ENCODE measurements at regions not wholly inside any gene's neighbourhood (a gene's known extent, or its start where the extent isn't known, plus 50 kb on each side); places are given as distances from the start of the nearest gene placed in this dataset.

GRCh38 chr16:86297866-86298757, 212.2 kb upstream of the FOXF1 start:
- Histone ChIP-seq H3K36me3 (no peaks in the 10 kb centered on the region), H3K27me3 (peaks cover 0 to 7% (median 0%) of the 10 kb centered on the region in 4 donors), H3K9me3 (no peaks in the 10 kb centered on the region), H3K4me3 (no peak overlapping the region), H3K27ac (no peak overlapping the region), H3K4me1 (no peaks in the 10 kb centered on the region)
- FAIRE-seq: no peak
- intact Hi-C loops (cut with DNase I): no loop called here
- ATAC-seq: peak; percentile 43 to 81 (median 60)
- DNase-seq: peak in 1 of 6 donors; percentile 23
- no peak for TF ChIP-seq CTCF (IDR thresholded peaks at IDR 0.05)
- WGBS, 2 donors: 34 to 40% methylated on average over 31 of the region's 31 CpGs

DNA sequence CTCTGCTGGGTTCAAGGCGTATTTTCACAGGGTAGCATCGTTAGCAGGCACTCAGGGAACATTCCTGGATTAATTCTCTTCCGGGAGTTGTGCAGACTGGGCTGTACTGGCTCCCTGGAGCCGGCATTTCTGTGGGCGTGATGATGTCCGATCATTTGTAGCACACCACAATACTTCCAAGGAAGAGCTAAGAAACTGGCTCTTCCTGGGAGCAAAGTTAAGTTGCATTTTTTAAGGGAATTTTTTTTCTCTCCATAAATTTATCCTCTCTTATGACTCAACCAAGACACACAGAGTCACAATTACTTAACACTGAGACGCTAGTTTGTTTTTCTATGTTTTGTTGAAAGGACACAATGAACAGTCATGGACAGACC, 211.6 kb upstream of the FOXF1 start:
- DNase-seq (no peak), ATAC-seq (peak in 2 of 4 donors; percentile 12 to 36), FAIRE-seq (no peak)
- H3K9me3 ChIP-seq: no peaks in the 10 kb centered on the region
- intact Hi-C loops (cut with DNase I): no loop called here
- TF ChIP-seq CTCF (IDR thresholded peaks at IDR 0.05): no peak
- H3K27me3 ChIP-seq: peaks cover 0 to 7% (median 0%) of the 10 kb centered on the region in 4 donors
- H3K27ac ChIP-seq: no peak overlapping the region
- no peak overlapping the region for H3K4me3 ChIP-seq
- H3K4me1 ChIP-seq: no peaks in the 10 kb centered on the region
- WGBS, 2 donors: 47 to 54% methylated on average over 7 of the region's 7 CpGs
- H3K36me3 ChIP-seq: no peaks in the 10 kb centered on the region

DNA sequence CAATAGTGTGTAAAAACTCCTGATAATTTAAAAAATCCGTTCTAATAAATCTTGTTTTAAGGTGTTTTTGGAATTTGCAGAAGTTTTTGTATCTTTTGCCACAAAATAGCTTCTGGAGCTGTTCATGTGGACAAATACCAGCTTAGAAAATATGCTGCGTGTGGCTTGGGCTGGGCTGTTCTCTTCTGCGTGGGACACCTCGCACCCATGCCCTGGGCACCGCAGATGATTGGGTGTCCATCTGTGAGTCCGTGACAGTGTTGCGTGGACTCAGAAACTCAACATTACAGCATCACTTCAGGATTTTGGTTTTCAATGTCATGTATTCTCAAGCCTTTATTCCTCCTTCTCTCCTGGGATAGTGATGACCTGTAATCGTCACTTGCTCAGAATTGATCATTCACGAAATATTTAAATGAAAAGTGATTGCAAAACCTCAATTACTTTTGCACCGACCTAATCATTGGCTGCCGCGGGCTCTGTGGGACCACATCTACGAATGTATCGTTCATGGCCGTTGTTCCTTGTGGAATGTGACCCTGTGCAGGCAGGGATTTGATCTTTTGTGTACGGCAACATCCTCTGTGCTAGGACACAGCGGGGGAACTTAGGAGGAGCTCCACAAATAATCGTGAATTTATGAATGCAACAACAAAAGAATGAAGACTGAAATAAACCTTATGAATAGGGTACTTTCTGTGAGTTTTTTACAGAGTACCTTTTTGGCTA, 210.3 kb upstream of the FOXF1 start:
- Histone ChIP-seq H3K36me3 (no peaks in the 10 kb centered on the region), H3K4me1 (no peaks in the 10 kb centered on the region), H3K27ac (no peak overlapping the region), H3K4me3 (no peak overlapping the region), H3K27me3 (peaks cover 0 to 7% (median 0%) of the 10 kb centered on the region in 4 donors), H3K9me3 (no peaks in the 10 kb centered on the region)
- FAIRE-seq: peak; percentile 5
- intact Hi-C loops (cut with DNase I): no loop called here
- no peak for ATAC-seq
- WGBS, 2 donors: 79 to 84% methylated on average over 18 of the region's 18 CpGs
- TF ChIP-seq CTCF (IDR thresholded peaks at IDR 0.05): no peak
- no peak for DNase-seq

GRCh38 chr16:86300746-86301481, 209.4 kb upstream of the FOXF1 start:
- no peak for ATAC-seq
- no peak for FAIRE-seq

More at GRCh38 chr16:86300746-86301481, 209.4 kb upstream of the FOXF1 start:
- TF ChIP-seq CTCF (IDR thresholded peaks at IDR 0.05): no peak
- Histone ChIP-seq H3K9me3 (no peaks in the 10 kb centered on the region), H3K27me3 (peaks cover 0 to 7% (median 0%) of the 10 kb centered on the region in 4 donors), H3K4me1 (no peaks in the 10 kb centered on the region), H3K36me3 (no peaks in the 10 kb centered on the region), H3K27ac (no peak overlapping the region), H3K4me3 (no peak overlapping the region)
- WGBS, 2 donors: 39 to 43% methylated on average over 20 of the region's 20 CpGs
- DNase-seq: peak in 1 of 6 donors; percentile 43
- intact Hi-C loops (cut with DNase I): no loop called here

Data from pancreas (tissue), 10 donors.